ENCODE measurements at regions not wholly inside any gene's neighbourhood (a gene's known extent, or its start where the extent isn't known, plus 50 kb on each side); places are given as distances from the start of the nearest gene placed in this dataset.
"Not testable (repeated sequence)": the region's sequence is repeated elsewhere in the genome, so short reads cannot be mapped to it uniquely, and the experiment has no call there.

DNA sequence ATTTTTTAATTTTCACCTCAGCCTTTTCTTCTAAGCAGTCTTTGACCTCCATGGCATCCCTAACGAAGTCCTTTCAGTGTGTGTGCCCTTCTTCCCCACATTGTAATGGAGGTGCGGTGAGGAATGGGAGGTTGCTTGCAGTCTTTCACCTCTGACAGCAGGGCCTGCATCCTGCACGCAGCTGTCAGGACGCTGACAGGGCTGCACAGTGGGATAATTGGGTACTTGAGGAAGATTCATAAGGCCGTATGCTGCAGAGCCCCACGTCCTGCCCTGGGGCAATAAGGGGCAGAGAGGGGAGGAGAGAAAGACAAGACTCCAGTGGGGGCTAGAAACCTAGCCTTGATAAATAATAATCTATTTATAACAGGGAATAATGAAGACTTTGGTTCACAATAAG is 184.7 kb downstream of the SAMD5 start:
- no peak for TF ChIP-seq CBX2 (IDR thresholded peaks at IDR 0.05; ENCODE audit: borderline replicate concordance, low read depth)
- TF ChIP-seq TFCP2L1 (CRISPR knock-in tag; IDR thresholded peaks at IDR 0.05): no peak
- no peak for TF ChIP-seq PHF8 (IDR thresholded peaks at IDR 0.05; ENCODE audit: borderline replicate concordance, low read depth)
- TF ChIP-seq CEBPB (IDR thresholded peaks at IDR 0.05): no peak
- no peak for TF ChIP-seq ESRRA (IDR thresholded peaks at IDR 0.05; ENCODE audit: borderline replicate concordance, low read length)
- no peak for TF ChIP-seq MAZ (IDR thresholded peaks at IDR 0.05; ENCODE audit: borderline replicate concordance, low read depth, low read length)
- TF ChIP-seq HOXB13 (CRISPR knock-in tag; IDR thresholded peaks at IDR 0.05; ENCODE audit: low read depth): no peak
- TF ChIP-seq NPAS2 (CRISPR knock-in tag; IDR thresholded peaks at IDR 0.05; ENCODE audit: borderline replicate concordance): no peak
- TF ChIP-seq FOXS1 (CRISPR knock-in tag; IDR thresholded peaks at IDR 0.05): no peak
- no peak for TF ChIP-seq HEYL (CRISPR knock-in tag; IDR thresholded peaks at IDR 0.05)
- TF ChIP-seq HOXB5 (CRISPR knock-in tag; IDR thresholded peaks at IDR 0.05): no peak
- TF ChIP-seq, protein P1, sequence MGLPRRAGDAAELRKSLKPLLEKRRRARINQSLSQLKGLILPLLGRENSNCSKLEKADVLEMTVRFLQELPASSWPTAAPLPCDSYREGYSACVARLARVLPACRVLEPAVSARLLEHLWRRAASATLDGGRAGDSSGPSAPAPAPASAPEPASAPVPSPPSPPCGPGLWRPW (IDR thresholded peaks at IDR 0.05): no peak
- no peak for TF ChIP-seq ZNF302 (CRISPR knock-in tag; IDR thresholded peaks at IDR 0.05)
- Histone ChIP-seq H3K27ac (no peak overlapping the region), H3K4me3 (no peak overlapping the region), H3K4me2 (no peak overlapping the region), H3K9me3 (no peaks in the 10 kb centered on the region), H3K4me1 (no peaks in the 10 kb centered on the region)
- no peak for FAIRE-seq
- POLR2A ChIA-PET: no interaction called here
- ATAC-seq: no peak
- CTCF ChIA-PET: no interaction called here
- DNase-seq (ENCODE audit: low read depth in 1 of 2, low spot score in 1 of 2): no peak
- whole genome bisulfite sequencing (ENCODE audit: missing lambda C conversion rate): 49% methylated on average over 3 of the region's 6 CpGs

DNA sequence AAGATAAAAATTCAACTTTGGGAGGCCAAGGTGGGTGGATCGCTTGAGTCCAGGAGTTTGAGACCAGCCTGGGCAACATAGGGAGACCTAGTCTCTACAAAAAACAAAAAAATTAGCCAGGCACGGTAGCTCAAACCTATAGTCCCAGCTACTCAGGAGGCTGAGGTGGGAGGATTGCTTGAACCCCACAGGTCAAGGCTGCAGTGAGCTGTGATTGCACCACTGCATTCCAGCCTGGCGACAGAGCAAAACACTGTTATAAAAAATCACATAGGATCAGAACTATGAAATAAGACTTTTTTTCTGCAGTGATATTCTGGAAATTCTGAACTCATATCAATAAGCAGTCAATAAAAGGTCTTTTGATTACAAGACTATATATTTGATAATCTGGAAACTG is 186.1 kb downstream of the SAMD5 start:
- 91% methylated on average over 3 of the region's 3 CpGs for WGBS (ENCODE audit: missing lambda C conversion rate)
- CTCF ChIA-PET: interaction anchor here (0.6 kb wide), 1 partner anchor 195 kb away, joined by 3 read pairs; no protein-coding TSS in a partner anchor
- not testable (repeated sequence) for ATAC-seq

DNA sequence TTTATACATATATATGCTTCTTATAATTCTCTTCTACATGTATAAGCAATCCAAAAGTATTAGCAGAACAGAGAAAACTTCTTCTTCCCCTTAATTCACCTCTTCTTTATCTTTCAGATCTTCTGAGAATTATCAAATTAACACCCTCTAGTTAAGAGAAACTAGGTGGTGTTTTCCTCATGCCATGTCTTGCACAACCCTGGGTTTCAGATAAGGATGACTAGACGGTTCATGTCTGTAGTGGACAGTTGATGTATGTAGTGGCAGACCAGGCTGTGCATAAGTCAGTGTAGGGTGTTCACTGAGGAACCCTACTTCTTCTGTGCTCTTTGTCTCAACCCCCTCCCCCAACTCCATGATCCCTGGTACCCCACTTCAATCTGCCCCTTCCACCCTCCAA is 187.3 kb downstream of the SAMD5 start:
- H3K4me2 ChIP-seq: no peak overlapping the region
- POLR2A ChIA-PET: no interaction called here

More for the DNA sequence above, 186.1 kb downstream of the SAMD5 start:
- H3K4me2 ChIP-seq; H3K27ac ChIP-seq; POLR2A ChIA-PET; H3K4me3 ChIP-seq; DNase-seq (ENCODE audit: low read depth in 1 of 2, low spot score in 1 of 2); H3K4me1 ChIP-seq; FAIRE-seq; H3K9me3 ChIP-seq: not testable (repeated sequence)

More for the DNA sequence above, 187.3 kb downstream of the SAMD5 start:
- H3K27ac ChIP-seq: no peak overlapping the region
- TF ChIP-seq CBX8 (IDR thresholded peaks at IDR 0.05) (no peak), MYC (IDR thresholded peaks at IDR 0.05; ENCODE audit: borderline replicate concordance, low read length) (no peak), RCOR1 (IDR thresholded peaks at IDR 0.05; ENCODE audit: low read depth, low read length) (no peak), TFCP2L1 (CRISPR knock-in tag; IDR thresholded peaks at IDR 0.05) (no peak), BHLHE40 (IDR thresholded peaks at IDR 0.05; ENCODE audit: low read depth, low read length) (no peak), POLR2AphosphoS2 (conservative IDR thresholded peaks at IDR 0.05; ENCODE audit: low read length) (no peak), RAD21 (conservative IDR thresholded peaks at IDR 0.05 in 1 of 2, IDR thresholded peaks at IDR 0.05 in 1 of 2) (no peak), FOXS1 (CRISPR knock-in tag; IDR thresholded peaks at IDR 0.05) (no peak), ZFP36 (IDR thresholded peaks at IDR 0.05; ENCODE audit: borderline replicate concordance, partially characterized antibody) (no peak), PHF8 (IDR thresholded peaks at IDR 0.05; ENCODE audit: borderline replicate concordance, low read depth) (no peak), KDM1A (IDR thresholded peaks at IDR 0.05; ENCODE audit: low read depth) (no peak), ZSCAN20 (CRISPR knock-in tag; IDR thresholded peaks at IDR 0.05) (no peak), HOXB5 (CRISPR knock-in tag; IDR thresholded peaks at IDR 0.05) (no peak), JUNB (IDR thresholded peaks at IDR 0.05) (no peak), HEYL (CRISPR knock-in tag; IDR thresholded peaks at IDR 0.05) (no peak)
- TF ChIP-seq, protein P2, sequence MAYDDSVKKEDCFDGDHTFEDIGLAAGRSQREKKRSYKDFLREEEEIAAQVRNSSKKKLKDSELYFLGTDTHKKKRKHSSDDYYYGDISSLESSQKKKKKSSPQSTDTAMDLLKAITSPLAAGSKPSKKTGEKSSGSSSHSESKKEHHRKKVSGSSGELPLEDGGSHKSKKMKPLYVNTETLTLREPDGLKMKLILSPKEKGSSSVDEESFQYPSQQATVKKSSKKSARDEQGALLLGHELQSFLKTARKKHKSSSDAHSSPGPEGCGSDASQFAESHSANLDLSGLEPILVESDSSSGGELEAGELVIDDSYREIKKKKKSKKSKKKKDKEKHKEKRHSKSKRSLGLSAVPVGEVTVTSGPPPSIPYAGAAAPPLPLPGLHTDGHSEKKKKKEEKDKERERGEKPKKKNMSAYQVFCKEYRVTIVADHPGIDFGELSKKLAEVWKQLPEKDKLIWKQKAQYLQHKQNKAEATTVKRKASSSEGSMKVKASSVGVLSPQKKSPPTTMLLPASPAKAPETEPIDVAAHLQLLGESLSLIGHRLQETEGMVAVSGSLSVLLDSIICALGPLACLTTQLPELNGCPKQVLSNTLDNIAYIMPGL (CRISPR knock-in tag; IDR thresholded peaks at IDR 0.05; ENCODE audit: borderline replicate concordance): no peak
- TF ChIP-seq, protein P3, sequence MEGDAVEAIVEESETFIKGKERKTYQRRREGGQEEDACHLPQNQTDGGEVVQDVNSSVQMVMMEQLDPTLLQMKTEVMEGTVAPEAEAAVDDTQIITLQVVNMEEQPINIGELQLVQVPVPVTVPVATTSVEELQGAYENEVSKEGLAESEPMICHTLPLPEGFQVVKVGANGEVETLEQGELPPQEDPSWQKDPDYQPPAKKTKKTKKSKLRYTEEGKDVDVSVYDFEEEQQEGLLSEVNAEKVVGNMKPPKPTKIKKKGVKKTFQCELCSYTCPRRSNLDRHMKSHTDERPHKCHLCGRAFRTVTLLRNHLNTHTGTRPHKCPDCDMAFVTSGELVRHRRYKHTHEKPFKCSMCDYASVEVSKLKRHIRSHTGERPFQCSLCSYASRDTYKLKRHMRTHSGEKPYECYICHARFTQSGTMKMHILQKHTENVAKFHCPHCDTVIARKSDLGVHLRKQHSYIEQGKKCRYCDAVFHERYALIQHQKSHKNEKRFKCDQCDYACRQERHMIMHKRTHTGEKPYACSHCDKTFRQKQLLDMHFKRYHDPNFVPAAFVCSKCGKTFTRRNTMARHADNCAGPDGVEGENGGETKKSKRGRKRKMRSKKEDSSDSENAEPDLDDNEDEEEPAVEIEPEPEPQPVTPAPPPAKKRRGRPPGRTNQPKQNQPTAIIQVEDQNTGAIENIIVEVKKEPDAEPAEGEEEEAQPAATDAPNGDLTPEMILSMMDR (IDR thresholded peaks at IDR 0.05): no peak
- TF ChIP-seq, protein P4, sequence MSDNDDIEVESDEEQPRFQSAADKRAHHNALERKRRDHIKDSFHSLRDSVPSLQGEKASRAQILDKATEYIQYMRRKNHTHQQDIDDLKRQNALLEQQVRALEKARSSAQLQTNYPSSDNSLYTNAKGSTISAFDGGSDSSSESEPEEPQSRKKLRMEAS (IDR thresholded peaks at IDR 0.05): no peak
- TF ChIP-seq, protein P1 (IDR thresholded peaks at IDR 0.05): no peak
- TF ChIP-seq, protein P5, sequence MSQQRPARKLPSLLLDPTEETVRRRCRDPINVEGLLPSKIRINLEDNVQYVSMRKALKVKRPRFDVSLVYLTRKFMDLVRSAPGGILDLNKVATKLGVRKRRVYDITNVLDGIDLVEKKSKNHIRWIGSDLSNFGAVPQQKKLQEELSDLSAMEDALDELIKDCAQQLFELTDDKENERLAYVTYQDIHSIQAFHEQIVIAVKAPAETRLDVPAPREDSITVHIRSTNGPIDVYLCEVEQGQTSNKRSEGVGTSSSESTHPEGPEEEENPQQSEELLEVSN (IDR thresholded peaks at IDR 0.05; ENCODE audit: borderline replicate concordance, low read depth): no peak
- 0 out of 3 replicates have a peak, but pooled peaks cover 3% of the 10 kb centered on the region for H3K4me1 ChIP-seq
- H3K4me3 ChIP-seq: no peak overlapping the region
- CTCF ChIA-PET: no interaction called here
- ATAC-seq: no peak
- WGBS (ENCODE audit: missing lambda C conversion rate): 54% methylated on average over 1 of the region's 1 CpG
- no peak for DNase-seq (ENCODE audit: low read depth in 1 of 2, low spot score in 1 of 2)
- FAIRE-seq: no peak
- H3K9me3 ChIP-seq: no peaks in the 10 kb centered on the region
